SKM-1 treated with dmso at 0.1 percent for 144 hours (cell line): ENCODE measurements at regions not wholly inside any gene's neighbourhood (a gene's known extent, or its start where the extent isn't known, plus 50 kb on each side); places are given as distances from the start of the nearest gene placed in this dataset.
A peak's percentile ranks its signal among the peaks of the same experiment; 100 is the strongest.
"Not testable (repeated sequence)": the region's sequence is repeated elsewhere in the genome, so short reads cannot be mapped to it uniquely, and the experiment has no call there.

Experiments
- DNase-seq: peaks from one replicate; lab custom pipeline; 2025; ENCODE audit not compliant: unreplicated experiment; lab: John Stamatoyannopoulos, UW

DNA sequence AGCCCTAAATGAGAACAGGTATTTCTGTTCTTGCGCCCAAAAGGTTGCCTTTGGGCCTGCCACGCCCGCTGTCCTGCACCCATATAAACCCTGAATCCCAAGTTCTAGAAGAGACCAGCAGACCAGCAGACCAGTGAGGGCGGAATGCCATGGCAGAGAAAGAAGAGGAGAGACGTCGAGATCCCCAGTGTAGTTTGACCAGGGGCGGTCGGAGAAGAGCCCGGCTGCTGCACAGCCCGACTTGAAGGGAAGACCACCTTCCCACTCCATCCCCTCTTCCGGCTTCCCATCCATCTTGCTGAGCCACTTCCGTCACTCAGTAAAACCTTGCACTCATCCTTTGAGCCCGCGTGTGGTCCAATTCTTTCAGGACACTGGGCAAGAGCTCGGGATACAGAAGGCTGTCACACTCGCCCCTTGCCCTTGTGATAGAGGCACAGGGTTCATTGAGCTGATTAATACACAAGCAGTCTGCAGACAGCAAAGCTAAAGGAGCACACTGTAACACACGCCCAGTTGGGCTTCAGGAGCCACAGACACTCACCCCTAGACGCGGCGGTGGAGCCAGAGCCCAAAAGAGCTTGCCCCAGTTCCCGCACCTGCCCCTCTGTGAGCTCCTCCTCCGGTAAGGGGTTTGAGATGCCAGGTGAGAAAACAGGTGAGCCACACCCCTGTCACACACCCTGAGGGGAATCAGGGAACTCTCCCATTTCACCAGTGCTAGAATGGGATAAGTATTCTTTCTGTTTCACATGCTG is 230.8 kb downstream of the PCDH10 start:
- DNase-seq: no peak

DNA sequence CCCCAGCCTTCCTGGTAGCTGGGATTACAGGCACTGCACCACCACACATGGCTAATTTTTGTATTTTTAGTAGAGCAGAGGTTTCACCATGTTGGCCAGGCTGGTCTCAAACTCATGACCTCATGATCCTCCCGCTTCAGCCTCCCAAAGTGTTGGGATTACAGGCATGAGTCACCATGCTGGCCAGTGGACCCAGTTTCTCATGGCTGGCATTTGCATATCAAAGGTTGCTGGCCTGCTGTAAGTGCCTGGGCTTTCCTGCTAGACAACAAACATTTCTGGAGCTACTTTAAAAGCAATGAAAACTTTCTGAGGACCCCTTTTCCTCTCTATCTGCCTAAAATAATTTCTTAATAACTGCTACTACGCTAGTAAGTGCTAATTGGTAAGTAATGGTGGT is 228.2 kb downstream of the PCDH10 start:
- no peak for DNase-seq

GRCh38 chr4:133372699-133373098 is 223.6 kb downstream of the PCDH10 start:
- no peak for DNase-seq

DNA sequence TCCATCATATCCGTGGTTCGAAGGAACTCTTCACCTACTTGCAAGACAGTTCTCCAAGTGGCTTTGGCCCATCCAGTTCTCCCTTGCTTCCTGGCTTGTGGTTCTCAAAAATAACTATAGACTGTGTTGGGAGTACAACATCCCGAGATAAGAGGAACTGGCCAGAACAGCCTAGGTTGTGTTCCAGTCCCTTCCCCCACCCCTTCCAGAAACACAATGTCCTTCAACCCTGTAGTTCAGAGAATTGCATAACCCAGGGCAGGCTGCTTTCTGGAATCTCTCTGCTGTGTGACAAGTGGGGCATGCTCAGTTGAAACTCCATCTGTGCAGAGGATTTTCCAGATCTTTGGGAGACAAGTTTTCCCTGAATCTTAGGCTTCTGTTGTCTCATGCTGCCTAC is 206.5 kb downstream of the PCDH10 start:
- DNase-seq: no peak

DNA sequence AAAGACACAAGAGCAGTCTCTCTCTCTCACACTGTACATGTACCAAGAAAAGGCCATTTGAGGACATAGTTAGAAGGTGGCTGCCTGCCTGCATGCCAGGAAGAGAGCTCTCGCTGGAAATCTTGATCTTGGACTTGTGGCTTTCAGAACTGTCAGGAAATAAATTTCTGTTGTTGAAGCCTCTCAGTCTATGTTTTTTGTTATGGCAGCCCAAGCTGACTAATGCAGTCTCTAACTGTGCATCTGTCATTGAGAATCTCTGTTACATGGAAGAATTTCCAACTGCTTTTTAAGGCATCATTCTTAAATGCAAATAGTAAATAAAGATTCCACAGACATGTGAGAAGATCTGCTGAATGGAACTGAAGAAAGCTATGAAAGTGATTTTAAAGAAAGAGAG is 198.3 kb downstream of the PCDH10 start:
- DNase-seq: no peak

GRCh38 chr4:133324491-133324890 is 175.4 kb downstream of the PCDH10 start:
- DNase-seq: no peak

GRCh38 chr4:133323670-133324069 is 174.6 kb downstream of the PCDH10 start:
- no peak for DNase-seq

DNA sequence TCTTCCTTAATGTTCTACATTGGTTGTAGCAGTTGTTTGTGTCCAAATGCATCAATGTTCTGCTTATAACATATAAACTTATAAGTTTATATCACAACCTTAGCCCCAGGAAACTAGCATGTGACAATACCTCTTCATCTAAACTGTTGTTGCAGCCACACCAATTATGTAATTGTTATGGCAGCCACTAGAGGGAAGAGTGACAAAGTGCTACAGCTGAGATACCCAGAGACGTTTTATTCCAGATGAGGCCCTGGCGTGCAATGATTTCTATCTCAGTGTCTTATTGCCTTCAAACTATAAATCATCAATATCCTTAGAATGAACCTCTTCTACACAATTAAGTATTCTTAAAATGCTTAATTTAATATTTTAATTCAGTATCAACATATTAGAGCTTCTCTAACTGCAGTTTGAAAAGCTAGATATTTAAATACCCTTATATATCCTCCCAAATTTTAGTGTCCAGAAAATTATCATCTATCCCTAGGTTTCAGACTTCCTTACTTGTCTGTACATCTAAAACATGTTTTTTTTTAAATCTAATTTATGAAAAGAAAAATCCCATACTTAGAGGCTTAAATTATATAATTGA is 171.6 kb downstream of the PCDH10 start:
- DNase-seq: peak; percentile 30

GRCh38 chr4:133316909-133317308 is 167.8 kb downstream of the PCDH10 start:
- no peak for DNase-seq

GRCh38 chr4:133314991-133315390 is 165.9 kb downstream of the PCDH10 start:
- DNase-seq: no peak

DNA sequence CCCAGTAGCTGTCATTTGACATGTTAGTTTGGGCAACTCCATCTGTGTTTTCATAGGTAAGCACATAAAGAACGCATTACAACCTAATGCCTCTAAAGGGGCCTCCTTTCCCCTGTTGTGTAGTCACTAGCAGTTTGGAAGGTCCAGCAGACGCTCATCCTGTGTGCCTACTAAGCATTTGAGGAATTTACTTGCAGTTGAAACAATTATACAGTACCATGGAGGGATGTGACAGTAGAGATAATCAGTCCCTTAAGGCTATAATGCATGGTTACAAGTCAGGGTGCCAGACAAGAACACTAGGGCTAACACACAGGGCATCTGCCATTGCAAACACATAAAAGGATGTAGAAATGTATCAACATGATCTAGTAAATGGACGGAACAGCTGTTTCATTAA is 138.3 kb downstream of the PCDH10 start:
- DNase-seq: no peak

GRCh38 chr4:133278591-133278990 is 129.5 kb downstream of the PCDH10 start:
- DNase-seq: no peak

- not testable (repeated sequence) for DNase-seq
Observed at GRCh38 chr4:133277940-133278339, 128.8 kb downstream of the PCDH10 start.

GRCh38 chr4:133275246-133275645 is 126.2 kb downstream of the PCDH10 start:
- no peak for DNase-seq

- DNase-seq: no peak
Observed at GRCh38 chr4:133273401-133273800, 124.3 kb downstream of the PCDH10 start.

- DNase-seq: no peak
Observed at GRCh38 chr4:133270021-133270570, 121.0 kb downstream of the PCDH10 start.

DNA sequence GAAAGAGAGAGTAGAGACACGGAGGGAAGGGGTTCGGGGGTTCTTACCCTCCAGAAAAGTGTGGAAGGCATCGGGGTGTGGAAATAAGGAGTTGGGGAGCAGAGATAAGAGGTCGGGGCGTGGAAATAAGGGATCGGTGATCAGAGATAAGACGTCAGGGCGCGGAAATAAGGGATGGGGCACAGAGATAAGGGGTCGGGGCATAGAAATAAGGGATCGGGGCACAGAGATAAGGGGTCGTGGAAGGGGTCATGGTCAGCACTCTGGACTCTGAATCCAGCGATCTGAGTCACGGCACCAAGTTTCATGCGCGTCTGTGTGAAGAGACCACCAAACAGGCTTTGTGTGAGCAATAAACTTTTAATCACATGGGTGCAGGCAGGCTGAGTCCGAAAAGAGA is 119.1 kb downstream of the PCDH10 start:
- no peak for DNase-seq

- DNase-seq: not testable (repeated sequence)
Observed at GRCh38 chr4:133267506-133267905, 118.4 kb downstream of the PCDH10 start.

- DNase-seq: not testable (repeated sequence)
Observed at GRCh38 chr4:133266966-133267365, 117.9 kb downstream of the PCDH10 start.

DNA sequence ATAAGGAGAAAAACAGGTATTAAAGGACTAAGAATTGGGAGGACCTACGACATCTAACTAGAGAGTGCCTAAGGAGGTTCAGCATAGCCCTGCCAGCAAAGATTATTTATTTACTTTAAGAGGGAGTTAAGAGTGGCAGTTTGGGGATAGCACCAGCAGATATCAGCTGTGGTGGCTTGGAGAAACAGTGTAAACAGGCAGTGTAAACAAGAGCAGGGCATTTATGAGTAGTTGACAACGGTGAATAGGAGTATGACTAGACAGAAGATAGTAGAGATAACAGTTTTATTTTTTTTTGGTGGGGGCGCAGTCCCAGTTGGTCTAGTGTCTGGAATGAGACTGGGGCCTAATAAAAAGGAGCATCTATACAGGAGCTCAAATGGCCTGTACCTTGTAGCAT is 115.2 kb downstream of the PCDH10 start:
- DNase-seq: not testable (repeated sequence)

GRCh38 chr4:133263104-133263503 is 114.0 kb downstream of the PCDH10 start:
- DNase-seq: no peak

DNA sequence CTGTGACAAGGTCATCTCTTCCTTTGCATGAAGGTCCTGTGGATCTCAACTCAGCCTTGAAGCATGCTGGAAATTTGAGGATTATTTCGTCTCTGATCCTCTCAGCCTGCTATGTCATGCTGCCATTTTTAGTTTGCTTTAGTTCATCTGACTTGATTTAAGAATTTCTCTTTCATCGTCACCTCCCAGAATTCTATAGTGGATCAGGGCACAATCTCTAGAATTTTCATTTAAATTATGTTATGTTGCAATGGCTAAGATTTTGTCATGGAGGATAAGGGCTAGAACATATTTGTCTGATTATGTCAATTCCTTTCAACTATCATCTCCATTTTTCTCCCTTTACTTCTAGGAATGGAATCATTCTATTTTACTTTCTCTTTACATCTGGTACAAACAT is 98.8 kb downstream of the PCDH10 start:
- DNase-seq: no peak
